ENCODE measurements at regions not wholly inside any gene's neighbourhood (a gene's known extent, or its start where the extent isn't known, plus 50 kb on each side); places are given as distances from the start of the nearest gene placed in this dataset.

GRCh38 chr7:24214670-24215069 lies 69.3 kb upstream of the NPY start:
- no peak for DNase-seq

GRCh38 chr7:24216576-24217125 lies 67.3 kb upstream of the NPY start:
- no peak for DNase-seq

GRCh38 chr7:24221500-24221899 lies 62.5 kb upstream of the NPY start:
- DNase-seq: no peak

- no peak for DNase-seq
Observed at GRCh38 chr7:24227068-24227467, 56.9 kb upstream of the NPY start.

- DNase-seq: peak in 3 of 5 donors; percentile 4 to 6 (median 4)
Observed at GRCh38 chr7:24227603-24228359, 56.2 kb upstream of the NPY start.

GRCh38 chr7:24229481-24230226 lies 54.3 kb upstream of the NPY start:
- no peak for DNase-seq

GRCh38 chr7:24231493-24231892 lies 52.5 kb upstream of the NPY start:
- no peak for DNase-seq

GRCh38 chr7:24233386-24233785 lies 50.6 kb upstream of the NPY start:
- DNase-seq: no peak
